ENCODE measurements at regions not wholly inside any gene's neighbourhood (a gene's known extent, or its start where the extent isn't known, plus 50 kb on each side); places are given as distances from the start of the nearest gene placed in this dataset.

DNA sequence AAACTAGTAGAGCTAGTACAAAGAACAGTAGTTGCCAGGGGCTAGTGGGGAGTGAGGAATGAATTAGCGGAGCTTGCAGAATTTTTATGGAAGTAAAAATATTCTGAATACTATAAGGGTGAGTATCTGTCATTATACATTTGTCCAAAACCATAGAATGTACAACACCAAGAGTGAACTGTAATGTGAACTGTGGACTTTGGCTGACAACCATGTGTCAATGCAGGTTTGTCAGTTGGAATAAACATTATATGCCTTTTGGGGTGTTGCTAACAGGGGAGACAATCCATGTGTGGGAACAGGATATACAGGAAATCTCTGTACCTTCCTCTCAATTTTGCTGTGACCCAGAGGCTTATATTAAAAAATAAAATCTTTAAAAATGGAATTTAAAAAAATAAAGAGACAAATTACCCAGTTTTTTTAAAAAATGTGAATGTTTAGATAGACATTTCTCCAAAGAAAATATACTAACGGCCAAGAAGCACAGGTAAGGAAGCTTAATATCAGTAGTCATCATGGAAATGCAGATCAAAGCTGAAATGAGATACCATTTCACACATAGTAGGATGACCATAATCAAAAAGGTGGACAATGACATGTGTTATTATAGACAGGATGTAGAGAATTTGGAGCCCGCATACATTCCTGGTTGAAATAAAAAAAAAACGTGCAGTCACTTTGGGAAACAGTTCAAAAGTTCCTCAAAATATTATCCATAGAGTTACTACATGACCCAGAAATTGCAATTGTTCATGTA, 899.8 kb downstream of the RAB28 start:
- Histone ChIP-seq H3K9me3 (no peaks in the 10 kb centered on the region), H3K4me1 (no peaks in the 10 kb centered on the region), H3K4me3 (no peak overlapping the region), H3K36me3 (no peaks in the 10 kb centered on the region), H3K27ac (no peak overlapping the region), H3K27me3 (replicated peaks in 1 of 7) (no peaks in the 10 kb centered on the region)
- intact Hi-C loops (cut with DNase I; ENCODE audit: low total_unique reads): no loop called here
- WGBS, 5 donors: 37 to 77% (median 69%) methylated on average over 4 of the region's 4 CpGs
- no peak for DNase-seq
- no peak for TF ChIP-seq POLR2AphosphoS5 (IDR thresholded peaks at IDR 0.05)
- TF ChIP-seq, protein P1, sequence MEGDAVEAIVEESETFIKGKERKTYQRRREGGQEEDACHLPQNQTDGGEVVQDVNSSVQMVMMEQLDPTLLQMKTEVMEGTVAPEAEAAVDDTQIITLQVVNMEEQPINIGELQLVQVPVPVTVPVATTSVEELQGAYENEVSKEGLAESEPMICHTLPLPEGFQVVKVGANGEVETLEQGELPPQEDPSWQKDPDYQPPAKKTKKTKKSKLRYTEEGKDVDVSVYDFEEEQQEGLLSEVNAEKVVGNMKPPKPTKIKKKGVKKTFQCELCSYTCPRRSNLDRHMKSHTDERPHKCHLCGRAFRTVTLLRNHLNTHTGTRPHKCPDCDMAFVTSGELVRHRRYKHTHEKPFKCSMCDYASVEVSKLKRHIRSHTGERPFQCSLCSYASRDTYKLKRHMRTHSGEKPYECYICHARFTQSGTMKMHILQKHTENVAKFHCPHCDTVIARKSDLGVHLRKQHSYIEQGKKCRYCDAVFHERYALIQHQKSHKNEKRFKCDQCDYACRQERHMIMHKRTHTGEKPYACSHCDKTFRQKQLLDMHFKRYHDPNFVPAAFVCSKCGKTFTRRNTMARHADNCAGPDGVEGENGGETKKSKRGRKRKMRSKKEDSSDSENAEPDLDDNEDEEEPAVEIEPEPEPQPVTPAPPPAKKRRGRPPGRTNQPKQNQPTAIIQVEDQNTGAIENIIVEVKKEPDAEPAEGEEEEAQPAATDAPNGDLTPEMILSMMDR (IDR thresholded peaks at IDR 0.05 in 8 of 11, conservative IDR thresholded peaks at IDR 0.05 in 3 of 11): no peak
- TF ChIP-seq POLR2A (IDR thresholded peaks at IDR 0.05): no peak

DNA sequence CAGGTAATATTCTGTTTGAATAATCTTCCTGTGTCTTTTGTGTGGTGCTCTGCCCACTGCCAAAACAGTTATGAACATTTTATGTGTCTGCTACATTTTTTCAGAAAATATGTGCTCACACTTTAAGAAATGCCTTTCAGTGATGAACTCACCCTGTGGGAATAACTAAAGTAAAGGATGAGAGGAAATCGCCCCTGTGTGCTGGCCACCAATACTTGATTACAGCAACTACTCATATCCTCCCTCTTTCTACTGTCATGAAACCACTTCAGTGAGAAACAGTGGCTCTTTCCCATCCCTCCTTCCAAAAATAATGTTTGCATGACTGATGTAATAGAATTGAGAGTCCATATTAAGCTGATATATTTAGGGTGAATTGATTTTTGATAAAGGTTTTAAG, 900.9 kb downstream of the RAB28 start:
- Histone ChIP-seq H3K4me3 (no peak overlapping the region), H3K9me3 (no peaks in the 10 kb centered on the region), H3K27me3 (replicated peaks in 1 of 7) (no peaks in the 10 kb centered on the region), H3K27ac (no peak overlapping the region), H3K36me3 (no peaks in the 10 kb centered on the region), H3K4me1 (no peaks in the 10 kb centered on the region)
- 50 to 63% (median 58%) methylated on average over 1 of the region's 1 CpG for WGBS, 5 donors
- DNase-seq: no peak
- TF ChIP-seq POLR2A (IDR thresholded peaks at IDR 0.05): no peak
- TF ChIP-seq, protein P1 (IDR thresholded peaks at IDR 0.05 in 8 of 11, conservative IDR thresholded peaks at IDR 0.05 in 3 of 11): no peak
- no peak for TF ChIP-seq POLR2AphosphoS5 (IDR thresholded peaks at IDR 0.05)
- intact Hi-C loops (cut with DNase I; ENCODE audit: low total_unique reads): no loop called here

GRCh38 chr4:12580787-12581186, 903.4 kb downstream of the RAB28 start:
- TF ChIP-seq POLR2A (IDR thresholded peaks at IDR 0.05) (no peak), POLR2AphosphoS5 (IDR thresholded peaks at IDR 0.05) (no peak)
- TF ChIP-seq, protein P1 (IDR thresholded peaks at IDR 0.05 in 8 of 11, conservative IDR thresholded peaks at IDR 0.05 in 3 of 11): no peak
- Histone ChIP-seq H3K4me1 (no peaks in the 10 kb centered on the region), H3K27me3 (replicated peaks in 1 of 7) (no peaks in the 10 kb centered on the region), H3K36me3 (no peaks in the 10 kb centered on the region), H3K27ac (no peak overlapping the region), H3K4me3 (no peak overlapping the region), H3K9me3 (no peaks in the 10 kb centered on the region)
- intact Hi-C loops (cut with DNase I; ENCODE audit: low total_unique reads): no loop called here
- DNase-seq: no peak
- 81 to 97% (median 89%) methylated on average over 5 of the region's 5 CpGs for WGBS, 5 donors

- no peak overlapping the region for H3K4me3 ChIP-seq
- H3K27me3 ChIP-seq (replicated peaks in 1 of 7): no peaks in the 10 kb centered on the region
- H3K27ac ChIP-seq: no peak overlapping the region
- no peaks in the 10 kb centered on the region for H3K36me3 ChIP-seq
- intact Hi-C loops (cut with DNase I; ENCODE audit: low total_unique reads): no loop called here
- 25 to 31% (median 28%) methylated on average over 6 of the region's 6 CpGs for WGBS, 5 donors
- no peaks in the 10 kb centered on the region for H3K9me3 ChIP-seq
- DNase-seq: no peak
- H3K4me1 ChIP-seq: no peaks in the 10 kb centered on the region
- TF ChIP-seq POLR2A (IDR thresholded peaks at IDR 0.05) (no peak), POLR2AphosphoS5 (IDR thresholded peaks at IDR 0.05) (no peak)
- TF ChIP-seq, protein P1 (IDR thresholded peaks at IDR 0.05 in 8 of 11, conservative IDR thresholded peaks at IDR 0.05 in 3 of 11): no peak
These were observed 905.0 kb downstream of the RAB28 start for GRCh38 chr4:12579172-12579571.
